Vagina (tissue), 2 donors: ENCODE measurements at regions not wholly inside any gene's neighbourhood (a gene's known extent, or its start where the extent isn't known, plus 50 kb on each side); places are given as distances from the start of the nearest gene placed in this dataset.

Experiments used
- DNase-seq, 2 donors: peaks; one replicate each; pipeline ENCODE4 v3.0.0-alpha.2; 2017; ENCODE audit errors: extremely low spot score in 2 of 2
- H3K27ac ChIP-seq: fragments of 200-600 bp; sonication (generic); one replicate; pipeline ENCODE4 v1.5.1; 2019
- H3K27me3 ChIP-seq: fragments of 200-600 bp; sonication (generic); one replicate; pipeline ENCODE4 v1.5.1; 2019
- H3K36me3 ChIP-seq, 2 donors: fragments of 200-600 bp; sonication (generic); one replicate each; pipeline ENCODE4 v1.5.1; 2017 to 2019
- H3K4me1 ChIP-seq: fragments of 200-600 bp; sonication (generic); one replicate; pipeline ENCODE4 v1.5.1; 2019
- H3K4me3 ChIP-seq, 2 donors: fragments of 200-600 bp; sonication (generic); 1 replicate in 1 of 2; 2 replicates in 1 of 2; pipeline ENCODE4 v1.5.1; 2016 to 2019
- H3K9me3 ChIP-seq: fragments of 200-600 bp; sonication (generic); one replicate; pipeline ENCODE4 v1.5.1; 2019
- CTCF ChIP-seq, 3 experiments: fragments of 450-650 bp in 2 of 3; fragments of 200-600 bp in 1 of 3; sonication (generic) in 1 of 3; IDR thresholded peaks; one replicate each; pipeline ENCODE4 v1.5.1; 2017 to 2019; ENCODE audit warnings: antibody characterized with exemption in 3 of 3, mild to moderate bottlenecking in 2 of 3, moderate library complexity in 2 of 3
- POLR2A ChIP-seq, 2 donors: fragments of 450-650 bp; IDR thresholded peaks; one replicate each; pipeline ENCODE4 v1.6.1; 2017; ENCODE audit warnings: antibody characterized with exemption in 2 of 2, mild to moderate bottlenecking in 2 of 2, moderate library complexity in 2 of 2
- POLR2AphosphoS5 ChIP-seq, 2 donors: sonication (generic); formaldehyde crosslinking; IDR thresholded peaks; one replicate each; pipeline ENCODE4 v1.9.0; 2017; ENCODE audit warnings: antibody characterized with exemption in 2 of 2, mild to moderate bottlenecking in 2 of 2, low read depth in 1 of 2; ENCODE audit not compliant: insufficient read depth in 1 of 2
- intact Hi-C: fragments of 100-400 bp; cut with DNase I; formaldehyde crosslinking; loops from one replicate; pipeline ENCODE4 v1.15.1; 2023

- DNase-seq: no peak
- no peak overlapping the region for H3K4me3 ChIP-seq
- no peaks in the 10 kb centered on the region for H3K4me1 ChIP-seq
- H3K27me3 ChIP-seq: no peaks in the 10 kb centered on the region
- intact Hi-C loops: no loop called here
- no peaks in the 10 kb centered on the region for H3K9me3 ChIP-seq
- no peak overlapping the region for H3K27ac ChIP-seq
- no peak for TF ChIP-seq CTCF (IDR thresholded peaks at IDR 0.05)
- TF ChIP-seq POLR2A (IDR thresholded peaks at IDR 0.05): no peak
- no peak for TF ChIP-seq POLR2AphosphoS5 (IDR thresholded peaks at IDR 0.05; ENCODE audit: insufficient read depth in 1 of 2, low read depth in 1 of 2)
- no peaks in the 10 kb centered on the region for H3K36me3 ChIP-seq
These were observed 82.8 kb upstream of the C1orf87 start for GRCh38 chr1:60156371-60156770.

GRCh38 chr1:60153961-60154360 lies 80.4 kb upstream of the C1orf87 start:
- H3K4me3 ChIP-seq: no peak overlapping the region
- TF ChIP-seq POLR2A (IDR thresholded peaks at IDR 0.05): no peak
- TF ChIP-seq POLR2AphosphoS5 (IDR thresholded peaks at IDR 0.05; ENCODE audit: insufficient read depth in 1 of 2, low read depth in 1 of 2): no peak
- no peak for TF ChIP-seq CTCF (IDR thresholded peaks at IDR 0.05)
- no peaks in the 10 kb centered on the region for H3K4me1 ChIP-seq
- no peak overlapping the region for H3K27ac ChIP-seq
- no peaks in the 10 kb centered on the region for H3K27me3 ChIP-seq
- no peaks in the 10 kb centered on the region for H3K36me3 ChIP-seq
- no peaks in the 10 kb centered on the region for H3K9me3 ChIP-seq
- no peak for DNase-seq
- intact Hi-C loops: no loop called here

- H3K27ac ChIP-seq: no peak overlapping the region
- H3K27me3 ChIP-seq: no peaks in the 10 kb centered on the region
- H3K9me3 ChIP-seq: no peaks in the 10 kb centered on the region
- H3K4me3 ChIP-seq: no peak overlapping the region
- TF ChIP-seq POLR2AphosphoS5 (IDR thresholded peaks at IDR 0.05; ENCODE audit: insufficient read depth in 1 of 2, low read depth in 1 of 2): no peak
- no peak for TF ChIP-seq POLR2A (IDR thresholded peaks at IDR 0.05)
- no peak for TF ChIP-seq CTCF (IDR thresholded peaks at IDR 0.05)
- DNase-seq: no peak
- H3K36me3 ChIP-seq: no peaks in the 10 kb centered on the region
- H3K4me1 ChIP-seq: no peaks in the 10 kb centered on the region
- intact Hi-C loops: no loop called here
These were observed 79.3 kb upstream of the C1orf87 start for GRCh38 chr1:60152891-60153290.

GRCh38 chr1:60151311-60151710 lies 77.7 kb upstream of the C1orf87 start:
- intact Hi-C loops: no loop called here
- H3K36me3 ChIP-seq: no peaks in the 10 kb centered on the region
- no peak overlapping the region for H3K4me3 ChIP-seq
- no peak overlapping the region for H3K27ac ChIP-seq
- TF ChIP-seq CTCF (IDR thresholded peaks at IDR 0.05) (no peak), POLR2AphosphoS5 (IDR thresholded peaks at IDR 0.05; ENCODE audit: insufficient read depth in 1 of 2, low read depth in 1 of 2) (no peak), POLR2A (IDR thresholded peaks at IDR 0.05) (no peak)
- H3K4me1 ChIP-seq: no peaks in the 10 kb centered on the region
- no peaks in the 10 kb centered on the region for H3K9me3 ChIP-seq
- no peaks in the 10 kb centered on the region for H3K27me3 ChIP-seq
- DNase-seq: no peak

- TF ChIP-seq CTCF (IDR thresholded peaks at IDR 0.05) (no peak), POLR2AphosphoS5 (IDR thresholded peaks at IDR 0.05; ENCODE audit: insufficient read depth in 1 of 2, low read depth in 1 of 2) (no peak), POLR2A (IDR thresholded peaks at IDR 0.05) (no peak)
- Histone ChIP-seq H3K4me1 (no peaks in the 10 kb centered on the region), H3K27me3 (no peaks in the 10 kb centered on the region), H3K9me3 (no peaks in the 10 kb centered on the region), H3K36me3 (no peaks in the 10 kb centered on the region), H3K27ac (no peak overlapping the region), H3K4me3 (no peak overlapping the region)
- intact Hi-C loops: no loop called here
- DNase-seq: no peak
These were observed 75.7 kb upstream of the C1orf87 start for GRCh38 chr1:60149251-60149650.
